ENCODE measurements at regions not wholly inside any gene's neighbourhood (a gene's known extent, or its start where the extent isn't known, plus 50 kb on each side); places are given as distances from the start of the nearest gene placed in this dataset.

DNA sequence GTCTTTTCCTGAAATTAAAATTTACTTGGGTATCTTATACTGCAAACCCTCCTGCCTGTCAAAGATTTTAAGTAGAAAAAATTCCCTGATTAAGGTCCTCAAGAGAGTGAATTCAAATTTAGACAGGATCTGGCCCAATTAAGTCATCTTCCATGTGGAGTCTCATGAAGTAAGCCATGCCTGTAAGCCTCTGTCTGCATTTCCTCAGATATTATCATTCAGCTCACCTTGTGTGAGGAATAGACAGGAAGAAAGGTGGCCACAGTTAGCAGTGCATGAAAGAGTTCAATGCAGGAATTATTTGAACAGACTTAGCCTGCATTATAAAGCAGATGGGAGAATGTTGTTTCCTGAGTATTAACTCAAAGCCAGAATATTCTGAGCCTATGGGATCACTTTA lies 174.7 kb downstream of the HS3ST3A1 start (continued):
- TF ChIP-seq, protein P1, sequence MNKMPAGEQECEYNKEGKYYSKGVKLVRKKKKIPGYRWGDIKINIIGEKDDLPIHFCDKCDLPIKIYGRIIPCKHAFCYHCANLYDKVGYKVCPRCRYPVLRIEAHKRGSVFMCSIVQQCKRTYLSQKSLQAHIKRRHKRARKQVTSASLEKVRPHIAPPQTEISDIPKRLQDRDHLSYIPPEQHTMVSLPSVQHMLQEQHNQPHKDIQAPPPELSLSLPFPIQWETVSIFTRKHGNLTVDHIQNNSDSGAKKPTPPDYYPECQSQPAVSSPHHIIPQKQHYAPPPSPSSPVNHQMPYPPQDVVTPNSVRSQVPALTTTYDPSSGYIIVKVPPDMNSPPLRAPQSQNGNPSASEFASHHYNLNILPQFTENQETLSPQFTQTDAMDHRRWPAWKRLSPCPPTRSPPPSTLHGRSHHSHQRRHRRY (tag by site-specific recombination; IDR thresholded peaks at IDR 0.05), result no peak
- no peak for TF ChIP-seq ZNF391 (tag by site-specific recombination; IDR thresholded peaks at IDR 0.05; ENCODE audit: borderline replicate concordance, low read depth)
- no peak for TF ChIP-seq ZNF664 (tag by site-specific recombination; IDR thresholded peaks at IDR 0.05)
- TF ChIP-seq BCL11B (tag by site-specific recombination; IDR thresholded peaks at IDR 0.05; ENCODE audit: low read depth), result no peak
- no peak for TF ChIP-seq HOXD13 (CRISPR knock-in tag; IDR thresholded peaks at IDR 0.05; ENCODE audit: borderline replicate concordance)
- no peak for TF ChIP-seq ZNF830 (tag by site-specific recombination; IDR thresholded peaks at IDR 0.05; ENCODE audit: low read depth)
- no peak for TF ChIP-seq ZNF302 (tag by site-specific recombination; IDR thresholded peaks at IDR 0.05; ENCODE audit: low read depth)
- no peak for TF ChIP-seq ZNF335 (tag by site-specific recombination; conservative IDR thresholded peaks at IDR 0.05)

DNA sequence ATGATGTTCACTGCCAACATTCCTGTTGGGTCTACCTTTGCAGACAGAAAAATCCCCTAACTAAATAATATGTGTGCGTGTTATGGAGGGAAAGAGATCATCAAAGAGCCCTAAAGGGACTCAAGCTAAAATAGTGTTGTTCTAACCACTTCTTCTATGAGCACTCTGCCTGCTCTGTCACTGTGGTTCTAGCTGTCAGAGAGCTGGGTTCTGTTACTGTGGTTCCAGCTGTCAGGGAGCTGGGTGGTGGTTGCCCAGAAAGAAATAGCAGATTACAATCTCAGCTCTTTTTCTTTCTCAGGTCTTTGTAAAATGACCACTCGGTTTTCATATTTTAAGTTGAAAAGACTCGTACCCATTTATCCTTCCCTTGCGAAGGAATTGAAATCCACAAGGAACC lies 176.3 kb downstream of the HS3ST3A1 start:
- H3K4me1 ChIP-seq (ENCODE audit: control insufficient read depth, insufficient read depth, low read length), result no peaks in the 10 kb centered on the region
- no peaks in the 10 kb centered on the region for H3K9me3 ChIP-seq (ENCODE audit: control insufficient read depth, insufficient read depth, low read depth, low read length)
- TF ChIP-seq BCL6B (tag by site-specific recombination; IDR thresholded peaks at IDR 0.05), result no peak
- no peak for TF ChIP-seq ZNF350 (tag by site-specific recombination; IDR thresholded peaks at IDR 0.05)
- TF ChIP-seq ZBTB17 (tag by site-specific recombination; IDR thresholded peaks at IDR 0.05), result no peak
- no peak for TF ChIP-seq TRIM28 (IDR thresholded peaks at IDR 0.05; ENCODE audit: borderline replicate concordance, low read length)
- no peak for TF ChIP-seq ZBTB21 (tag by site-specific recombination; IDR thresholded peaks at IDR 0.05)
- TF ChIP-seq ZNF707 (tag by site-specific recombination; IDR thresholded peaks at IDR 0.05), result no peak
- TF ChIP-seq, protein P2, sequence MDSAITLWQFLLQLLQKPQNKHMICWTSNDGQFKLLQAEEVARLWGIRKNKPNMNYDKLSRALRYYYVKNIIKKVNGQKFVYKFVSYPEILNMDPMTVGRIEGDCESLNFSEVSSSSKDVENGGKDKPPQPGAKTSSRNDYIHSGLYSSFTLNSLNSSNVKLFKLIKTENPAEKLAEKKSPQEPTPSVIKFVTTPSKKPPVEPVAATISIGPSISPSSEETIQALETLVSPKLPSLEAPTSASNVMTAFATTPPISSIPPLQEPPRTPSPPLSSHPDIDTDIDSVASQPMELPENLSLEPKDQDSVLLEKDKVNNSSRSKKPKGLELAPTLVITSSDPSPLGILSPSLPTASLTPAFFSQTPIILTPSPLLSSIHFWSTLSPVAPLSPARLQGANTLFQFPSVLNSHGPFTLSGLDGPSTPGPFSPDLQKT (IDR thresholded peaks at IDR 0.05; ENCODE audit: borderline replicate concordance, low read depth, low read length), result no peak
- no peak for TF ChIP-seq ZNF555 (tag by site-specific recombination; conservative IDR thresholded peaks at IDR 0.05)
- no peak for TF ChIP-seq ZNF398 (tag by site-specific recombination; IDR thresholded peaks at IDR 0.05)
- TF ChIP-seq, protein P3, sequence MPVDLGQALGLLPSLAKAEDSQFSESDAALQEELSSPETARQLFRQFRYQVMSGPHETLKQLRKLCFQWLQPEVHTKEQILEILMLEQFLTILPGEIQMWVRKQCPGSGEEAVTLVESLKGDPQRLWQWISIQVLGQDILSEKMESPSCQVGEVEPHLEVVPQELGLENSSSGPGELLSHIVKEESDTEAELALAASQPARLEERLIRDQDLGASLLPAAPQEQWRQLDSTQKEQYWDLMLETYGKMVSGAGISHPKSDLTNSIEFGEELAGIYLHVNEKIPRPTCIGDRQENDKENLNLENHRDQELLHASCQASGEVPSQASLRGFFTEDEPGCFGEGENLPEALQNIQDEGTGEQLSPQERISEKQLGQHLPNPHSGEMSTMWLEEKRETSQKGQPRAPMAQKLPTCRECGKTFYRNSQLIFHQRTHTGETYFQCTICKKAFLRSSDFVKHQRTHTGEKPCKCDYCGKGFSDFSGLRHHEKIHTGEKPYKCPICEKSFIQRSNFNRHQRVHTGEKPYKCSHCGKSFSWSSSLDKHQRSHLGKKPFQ (tag by site-specific recombination; IDR thresholded peaks at IDR 0.05), result no peak
- TF ChIP-seq ZNF433 (tag by site-specific recombination; IDR thresholded peaks at IDR 0.05; ENCODE audit: low read depth), result no peak
- no peak for TF ChIP-seq ZNF175 (tag by site-specific recombination; IDR thresholded peaks at IDR 0.05)
- TF ChIP-seq SETDB1 (IDR thresholded peaks at IDR 0.05; ENCODE audit: insufficient read length, low read length), result no peak
- TF ChIP-seq KLF7 (tag by site-specific recombination; IDR thresholded peaks at IDR 0.05; ENCODE audit: borderline replicate concordance), result no peak
- TF ChIP-seq ZNF544 (tag by site-specific recombination; IDR thresholded peaks at IDR 0.05), result no peak
- no peak for TF ChIP-seq ZNF639 (tag by site-specific recombination; IDR thresholded peaks at IDR 0.05)
- no peak for TF ChIP-seq ZNF280C (tag by site-specific recombination; IDR thresholded peaks at IDR 0.05)
- no peak for TF ChIP-seq ZNF830 (tag by site-specific recombination; IDR thresholded peaks at IDR 0.05; ENCODE audit: low read depth)
- no peak for TF ChIP-seq HOXA7 (CRISPR knock-in tag; IDR thresholded peaks at IDR 0.05; ENCODE audit: borderline replicate concordance)
- H3K27ac ChIP-seq (ENCODE audit: extremely low read depth, low read depth, low read length), result no peak overlapping the region
- no peak overlapping the region for H3K4me3 ChIP-seq (ENCODE audit: low read depth, low read length)
- CTCF ChIA-PET, result interaction anchor here (0.6 kb wide), 1 partner anchor 1223 kb away, joined by 3 read pairs; no protein-coding TSS in a partner anchor
- no peaks in the 10 kb centered on the region for H3K36me3 ChIP-seq (ENCODE audit: control insufficient read depth in 2 of 2, insufficient read depth in 1 of 2, low read length in 2 of 2)
- POLR2A ChIA-PET, result no interaction called here
